ENCODE measurements at regions not wholly inside any gene's neighbourhood (a gene's known extent, or its start where the extent isn't known, plus 50 kb on each side); places are given as distances from the start of the nearest gene placed in this dataset.

GRCh38 chr11:127274328-127274676, 273.7 kb upstream of the KIRREL3 start:
- no peak overlapping the region for H3K4me3 ChIP-seq (ENCODE audit: low read depth, low read length)
- TF ChIP-seq, protein P1, sequence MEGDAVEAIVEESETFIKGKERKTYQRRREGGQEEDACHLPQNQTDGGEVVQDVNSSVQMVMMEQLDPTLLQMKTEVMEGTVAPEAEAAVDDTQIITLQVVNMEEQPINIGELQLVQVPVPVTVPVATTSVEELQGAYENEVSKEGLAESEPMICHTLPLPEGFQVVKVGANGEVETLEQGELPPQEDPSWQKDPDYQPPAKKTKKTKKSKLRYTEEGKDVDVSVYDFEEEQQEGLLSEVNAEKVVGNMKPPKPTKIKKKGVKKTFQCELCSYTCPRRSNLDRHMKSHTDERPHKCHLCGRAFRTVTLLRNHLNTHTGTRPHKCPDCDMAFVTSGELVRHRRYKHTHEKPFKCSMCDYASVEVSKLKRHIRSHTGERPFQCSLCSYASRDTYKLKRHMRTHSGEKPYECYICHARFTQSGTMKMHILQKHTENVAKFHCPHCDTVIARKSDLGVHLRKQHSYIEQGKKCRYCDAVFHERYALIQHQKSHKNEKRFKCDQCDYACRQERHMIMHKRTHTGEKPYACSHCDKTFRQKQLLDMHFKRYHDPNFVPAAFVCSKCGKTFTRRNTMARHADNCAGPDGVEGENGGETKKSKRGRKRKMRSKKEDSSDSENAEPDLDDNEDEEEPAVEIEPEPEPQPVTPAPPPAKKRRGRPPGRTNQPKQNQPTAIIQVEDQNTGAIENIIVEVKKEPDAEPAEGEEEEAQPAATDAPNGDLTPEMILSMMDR (IDR thresholded peaks at IDR 0.05; ENCODE audit: low read depth, low read length, missing control alignments): no peak
- no peak for DNase-seq (ENCODE audit: low read depth)

- TF ChIP-seq, protein P1 (IDR thresholded peaks at IDR 0.05; ENCODE audit: low read depth, low read length, missing control alignments): no peak
- no peak for DNase-seq (ENCODE audit: low read depth)
- H3K4me3 ChIP-seq (ENCODE audit: low read depth, low read length): no peak overlapping the region
Observed at GRCh38 chr11:127273593-127274327, 273.2 kb upstream of the KIRREL3 start.

DNA sequence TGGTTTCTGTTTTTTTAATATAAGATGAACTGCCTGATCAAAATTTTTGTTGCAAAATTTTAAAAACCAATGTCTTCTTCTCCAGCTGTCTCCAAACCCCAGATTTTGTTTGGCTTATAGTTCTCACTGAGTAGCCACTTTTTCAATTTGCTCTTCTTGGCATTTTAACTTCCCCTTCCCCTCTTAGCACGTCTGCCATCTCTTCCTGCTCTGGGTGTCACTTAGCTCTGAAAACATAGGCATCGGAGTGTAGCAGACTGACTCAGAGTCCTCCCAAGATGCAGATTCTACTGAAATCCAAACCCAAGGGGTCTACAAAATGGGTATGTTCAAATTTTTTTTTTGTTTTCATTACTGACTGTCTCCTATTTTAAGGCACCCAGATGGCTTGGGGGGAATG, 270.3 kb upstream of the KIRREL3 start:
- no peak for DNase-seq (ENCODE audit: low read depth)
- TF ChIP-seq, protein P1 (IDR thresholded peaks at IDR 0.05; ENCODE audit: low read depth, low read length, missing control alignments): no peak
- H3K4me3 ChIP-seq (ENCODE audit: low read depth, low read length): no peak overlapping the region

- H3K4me3 ChIP-seq (ENCODE audit: low read depth, low read length): no peak overlapping the region
- TF ChIP-seq, protein P1 (IDR thresholded peaks at IDR 0.05; ENCODE audit: low read depth, low read length, missing control alignments): no peak
- DNase-seq (ENCODE audit: low read depth): no peak
Observed at GRCh38 chr11:127269911-127270310, 269.3 kb upstream of the KIRREL3 start.

GRCh38 chr11:127268932-127269331, 268.4 kb upstream of the KIRREL3 start:
- DNase-seq (ENCODE audit: low read depth): no peak
- H3K4me3 ChIP-seq (ENCODE audit: low read depth, low read length): no peak overlapping the region
- TF ChIP-seq, protein P1 (IDR thresholded peaks at IDR 0.05; ENCODE audit: low read depth, low read length, missing control alignments): no peak

GRCh38 chr11:127268521-127268920, 268.0 kb upstream of the KIRREL3 start:
- TF ChIP-seq, protein P1 (IDR thresholded peaks at IDR 0.05; ENCODE audit: low read depth, low read length, missing control alignments): no peak
- DNase-seq (ENCODE audit: low read depth): no peak
- no peak overlapping the region for H3K4me3 ChIP-seq (ENCODE audit: low read depth, low read length)

- H3K4me3 ChIP-seq (ENCODE audit: low read depth, low read length): no peak overlapping the region
- TF ChIP-seq, protein P1 (IDR thresholded peaks at IDR 0.05; ENCODE audit: low read depth, low read length, missing control alignments): no peak
- DNase-seq (ENCODE audit: low read depth): no peak
Observed at GRCh38 chr11:127259102-127259501, 258.5 kb upstream of the KIRREL3 start.

Data from GM12864 (cell line).